Ovary (tissue), 3 donors: ENCODE measurements at regions not wholly inside any gene's neighbourhood (a gene's known extent, or its start where the extent isn't known, plus 50 kb on each side); places are given as distances from the start of the nearest gene placed in this dataset.

ENCODE experiments used
- CTCF ChIP-seq, 3 donors: fragments of 450-650 bp in 2 of 3; fragments of 200-600 bp in 1 of 3; IDR thresholded peaks; one replicate each; pipeline versions ENCODE4 v1.5.1 to v1.8.0; 2016 to 2022; ENCODE audit warnings: antibody characterized with exemption in 3 of 3, mild to moderate bottlenecking in 1 of 3
- EP300 ChIP-seq: sonication (generic); formaldehyde crosslinking; IDR thresholded peaks from one replicate; pipeline ENCODE4 v1.6.1; 2017; ENCODE audit warnings: antibody characterized with exemption
- POLR2A ChIP-seq: fragments of 450-650 bp; IDR thresholded peaks from one replicate; pipeline ENCODE4 v1.6.1; 2017; ENCODE audit warnings: antibody characterized with exemption, mild to moderate bottlenecking, moderate library complexity
- donor health status: DM: no; HTN: no; CAD: no.

- TF ChIP-seq CTCF (IDR thresholded peaks at IDR 0.05) = no peak
- no peak for TF ChIP-seq POLR2A
- no peak for TF ChIP-seq EP300
Observed at GRCh38 chr10:43706166-43706565, 57.5 kb upstream of the ZNF32 start.
